LNCAP (cell line): ENCODE measurements at regions not wholly inside any gene's neighbourhood (a gene's known extent, or its start where the extent isn't known, plus 50 kb on each side); places are given as distances from the start of the nearest gene placed in this dataset.

ENCODE experiments used
- TF ChIP-seq, protein P1 (sequence below): fragments of 450-650 bp; IDR thresholded peaks from 2 replicates; pipeline ENCODE4 v1.5.1; 2017; ENCODE audit warnings: mild to moderate bottlenecking

DNA sequence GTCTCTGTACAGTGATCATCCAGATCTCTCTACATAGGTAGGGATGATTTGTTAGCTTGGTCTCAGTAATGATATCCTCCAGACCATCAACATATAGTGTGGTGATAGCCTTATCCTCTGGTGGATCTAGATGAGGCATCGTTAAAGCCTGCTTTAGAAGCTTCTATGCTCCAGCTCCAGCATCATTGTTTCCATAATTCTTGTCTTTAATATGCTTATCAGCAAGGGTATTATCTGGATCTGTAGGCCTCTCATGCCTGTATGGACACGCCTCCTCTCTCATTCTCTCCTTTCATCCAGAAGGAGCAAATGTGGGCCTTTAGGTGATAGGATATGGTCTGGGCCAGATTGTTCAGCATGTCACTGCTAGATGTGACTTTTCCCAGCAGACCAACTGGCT lies 234.5 kb upstream of the CHST9 start:
- TF ChIP-seq, protein P1, sequence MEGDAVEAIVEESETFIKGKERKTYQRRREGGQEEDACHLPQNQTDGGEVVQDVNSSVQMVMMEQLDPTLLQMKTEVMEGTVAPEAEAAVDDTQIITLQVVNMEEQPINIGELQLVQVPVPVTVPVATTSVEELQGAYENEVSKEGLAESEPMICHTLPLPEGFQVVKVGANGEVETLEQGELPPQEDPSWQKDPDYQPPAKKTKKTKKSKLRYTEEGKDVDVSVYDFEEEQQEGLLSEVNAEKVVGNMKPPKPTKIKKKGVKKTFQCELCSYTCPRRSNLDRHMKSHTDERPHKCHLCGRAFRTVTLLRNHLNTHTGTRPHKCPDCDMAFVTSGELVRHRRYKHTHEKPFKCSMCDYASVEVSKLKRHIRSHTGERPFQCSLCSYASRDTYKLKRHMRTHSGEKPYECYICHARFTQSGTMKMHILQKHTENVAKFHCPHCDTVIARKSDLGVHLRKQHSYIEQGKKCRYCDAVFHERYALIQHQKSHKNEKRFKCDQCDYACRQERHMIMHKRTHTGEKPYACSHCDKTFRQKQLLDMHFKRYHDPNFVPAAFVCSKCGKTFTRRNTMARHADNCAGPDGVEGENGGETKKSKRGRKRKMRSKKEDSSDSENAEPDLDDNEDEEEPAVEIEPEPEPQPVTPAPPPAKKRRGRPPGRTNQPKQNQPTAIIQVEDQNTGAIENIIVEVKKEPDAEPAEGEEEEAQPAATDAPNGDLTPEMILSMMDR, result no peak

DNA sequence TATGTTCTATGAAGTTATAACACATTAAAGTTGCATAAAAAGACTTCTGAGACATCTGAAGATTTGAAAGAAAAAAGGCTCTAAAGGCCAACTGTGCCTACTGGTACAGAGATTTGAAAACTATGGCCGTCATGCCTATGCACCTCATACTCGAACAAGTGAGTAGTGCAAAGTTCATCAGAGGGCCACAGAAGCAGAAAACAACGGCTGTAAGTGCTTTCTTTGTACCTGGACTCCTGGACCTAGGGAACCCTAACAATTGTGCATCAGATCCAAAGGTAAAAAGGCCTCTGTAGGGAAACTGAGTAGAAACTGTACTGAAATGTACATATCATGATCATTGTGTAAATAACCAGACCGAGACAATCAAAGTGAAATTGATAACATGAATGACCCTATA lies 230.4 kb upstream of the CHST9 start:
- TF ChIP-seq, protein P1, result no peak

DNA sequence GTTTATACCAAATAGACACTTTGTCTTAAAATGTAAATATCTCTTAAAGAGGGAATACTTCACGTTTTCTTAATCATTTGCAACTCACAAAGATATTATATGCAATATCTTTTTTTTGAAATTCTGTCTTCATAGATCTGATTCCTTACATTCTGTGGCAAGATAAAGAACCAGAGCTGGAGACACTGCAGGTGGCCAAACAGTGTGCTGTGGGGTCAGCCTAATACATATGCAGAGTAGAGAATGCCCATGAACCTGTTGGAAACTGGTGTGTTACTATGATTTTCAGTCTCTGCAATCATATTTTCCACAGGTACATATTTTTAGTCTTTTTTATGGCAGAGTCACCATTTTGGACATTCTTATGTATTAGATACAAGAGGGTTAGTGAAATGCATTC lies 229.6 kb upstream of the CHST9 start:
- TF ChIP-seq, protein P1, result no peak

- TF ChIP-seq, protein P1, result no peak
Measured at GRCh38 chr18:27413495-27414401, 228.6 kb upstream of the CHST9 start.

DNA sequence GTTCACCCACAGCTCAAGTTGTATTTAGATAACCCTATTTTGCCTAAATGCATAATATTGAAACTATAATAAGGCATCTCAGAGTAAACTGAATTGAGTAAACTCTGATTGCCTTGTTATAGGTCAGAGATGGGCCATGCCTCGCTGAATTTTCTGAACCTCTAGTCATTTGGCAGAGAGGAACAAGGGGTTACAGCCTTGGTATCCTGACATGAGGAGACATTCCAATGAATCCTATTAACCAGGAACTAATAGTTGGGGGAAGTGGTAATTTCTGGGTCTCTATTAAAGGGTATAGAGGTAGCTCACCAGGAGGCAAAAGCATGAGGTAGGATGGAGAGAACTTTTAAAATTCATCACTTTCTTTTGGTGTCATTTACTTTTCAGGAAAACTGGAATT lies 227.4 kb upstream of the CHST9 start:
- TF ChIP-seq, protein P1, result no peak

GRCh38 chr18:27411911-27412310 lies 226.8 kb upstream of the CHST9 start:
- TF ChIP-seq, protein P1, result no peak

DNA sequence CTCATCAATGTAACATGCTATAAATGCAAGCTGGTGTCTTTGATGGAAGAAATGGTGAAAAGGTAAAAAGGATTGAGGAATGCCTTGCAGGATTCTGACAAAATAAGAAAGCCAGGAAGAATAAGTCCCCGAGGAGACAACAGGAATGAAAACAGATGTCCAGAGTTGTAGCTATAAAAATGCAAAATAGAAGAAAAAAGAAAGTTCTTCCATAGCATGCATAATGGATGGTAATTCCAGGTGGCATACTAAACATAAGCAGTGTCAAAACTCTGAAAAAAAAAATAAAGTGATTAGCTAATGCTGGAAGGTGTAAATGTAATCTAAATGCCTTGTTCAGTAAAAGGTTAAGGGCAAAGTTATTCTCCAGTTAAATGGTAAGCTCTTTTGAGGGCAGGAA lies 225.9 kb upstream of the CHST9 start:
- TF ChIP-seq, protein P1, result no peak

GRCh38 chr18:27404855-27405254 lies 219.7 kb upstream of the CHST9 start:
- TF ChIP-seq, protein P1, result no peak
